H9 (cell line): ENCODE measurements at regions not wholly inside any gene's neighbourhood (a gene's known extent, or its start where the extent isn't known, plus 50 kb on each side); places are given as distances from the start of the nearest gene placed in this dataset.

Experiments used
- DNase-seq: peaks from one replicate; pipeline ENCODE4 v3.0.0-alpha.2; 2017
- H2AFZ ChIP-seq: one replicate; pipeline ENCODE4 v1.6.1; 2013; ENCODE audit warnings: mild to moderate bottlenecking, low read length, control low read depth, moderate library complexity
- H2AK5ac ChIP-seq: 2 replicates; pipeline ENCODE4 v1.6.1; 2013; ENCODE audit warnings: low read length, control low read depth, mixed read lengths; ENCODE audit not compliant: insufficient read length
- H2BK120ac ChIP-seq: one replicate; pipeline ENCODE4 v1.6.1; 2013; ENCODE audit warnings: low read depth, mild to moderate bottlenecking, low read length, control low read depth, inconsistent platforms; ENCODE audit not compliant: poor library complexity, severe bottlenecking
- H2BK12ac ChIP-seq: 2 replicates; pipeline ENCODE4 v1.6.1; 2013; ENCODE audit warnings: low read length, control low read depth, mixed read lengths, low read depth; ENCODE audit not compliant: insufficient read length
- H2BK15ac ChIP-seq: 2 replicates; pipeline ENCODE4 v1.6.1; 2013; ENCODE audit warnings: low read depth, low read length, control low read depth
- H2BK20ac ChIP-seq: one replicate; pipeline ENCODE4 v1.6.1; 2013; ENCODE audit warnings: low read depth, mild to moderate bottlenecking, low read length, control low read depth, inconsistent platforms; ENCODE audit not compliant: poor library complexity, severe bottlenecking
- H2BK5ac ChIP-seq: 2 replicates; pipeline ENCODE4 v1.6.1; 2013; ENCODE audit warnings: low read length, control low read depth, mixed read lengths; ENCODE audit not compliant: insufficient read length
- H3K14ac ChIP-seq: 2 replicates; pipeline ENCODE4 v1.6.1; 2013; ENCODE audit warnings: low read length, control low read depth; ENCODE audit not compliant: insufficient read depth
- H3K18ac ChIP-seq: 2 replicates; pipeline ENCODE4 v1.6.1; 2013; ENCODE audit warnings: low read depth, mild to moderate bottlenecking, mixed read lengths, low read length, control low read depth; ENCODE audit not compliant: insufficient read length
- H3K23ac ChIP-seq: 2 replicates; pipeline ENCODE4 v1.6.1; 2013; ENCODE audit warnings: low read length, control low read depth, mixed read lengths, low read depth; ENCODE audit not compliant: insufficient read length
- H3K23me2 ChIP-seq: 2 replicates; pipeline ENCODE4 v1.6.1; 2013; ENCODE audit warnings: low read depth, mild to moderate bottlenecking, mixed read lengths, low read length, control low read depth; ENCODE audit not compliant: insufficient read length, poor library complexity, severe bottlenecking
- H3K27ac ChIP-seq: 2 replicates; pipeline ENCODE4 v1.5.1; 2013; ENCODE audit warnings: low read length, control low read depth, mixed read lengths, low read depth; ENCODE audit not compliant: insufficient read length
- H3K27me3 ChIP-seq: 2 replicates; pipeline ENCODE4 v1.6.1; 2013; ENCODE audit warnings: low read length, control low read depth, inconsistent platforms; ENCODE audit not compliant: insufficient read depth
- H3K4ac ChIP-seq: 2 replicates; pipeline ENCODE4 v1.6.1; 2013; ENCODE audit warnings: low read depth, mild to moderate bottlenecking, control low read depth, inconsistent platforms, low read length, moderate library complexity
- H3K4me1 ChIP-seq: 2 replicates; pipeline ENCODE4 v1.6.1; 2013; ENCODE audit warnings: low read length, control low read depth, inconsistent platforms; ENCODE audit not compliant: insufficient read depth
- H3K4me2 ChIP-seq: 2 replicates; pipeline ENCODE4 v1.6.1; 2013; ENCODE audit warnings: low read length, control low read depth, mixed read lengths; ENCODE audit not compliant: insufficient read length, insufficient read depth
- H3K56ac ChIP-seq: 2 replicates; pipeline ENCODE4 v1.6.1; 2013; ENCODE audit warnings: low read depth, mild to moderate bottlenecking, mixed read lengths, low read length, control low read depth; ENCODE audit not compliant: insufficient read length
- H3K79me1 ChIP-seq: 2 replicates; pipeline ENCODE4 v1.6.1; 2013; ENCODE audit warnings: low read depth, mild to moderate bottlenecking, moderate library complexity, low read length, control low read depth, inconsistent platforms; ENCODE audit not compliant: insufficient read depth, poor library complexity, severe bottlenecking
- H3K79me2 ChIP-seq: 2 replicates; pipeline ENCODE4 v1.6.1; 2013; ENCODE audit warnings: low read length, control low read depth, inconsistent platforms; ENCODE audit not compliant: insufficient read depth
- H3K9ac ChIP-seq: 2 replicates; pipeline ENCODE4 v1.6.1; 2013; ENCODE audit warnings: low read length, control low read depth, mixed read lengths; ENCODE audit not compliant: insufficient read length; ENCODE audit errors: extremely low read depth
- H3K9me3 ChIP-seq: one replicate; pipeline ENCODE4 v1.6.1; 2013; ENCODE audit warnings: low read depth, low read length, inconsistent platforms; ENCODE audit not compliant: control insufficient read depth
- H3T11ph ChIP-seq: one replicate; pipeline ENCODE4 v1.6.1; 2013; ENCODE audit warnings: mild to moderate bottlenecking, low read length, control low read depth, inconsistent platforms
- H4K20me1 ChIP-seq: one replicate; pipeline ENCODE4 v1.6.1; 2013; ENCODE audit not compliant: control insufficient read depth, insufficient read length, insufficient read depth
- H4K5ac ChIP-seq: 2 replicates; pipeline ENCODE4 v1.6.1; 2013; ENCODE audit warnings: low read depth, mild to moderate bottlenecking, mixed read lengths, low read length, control low read depth; ENCODE audit not compliant: insufficient read length
- H4K8ac ChIP-seq: replicated peaks from 2 replicates; pipeline ENCODE4 v1.6.1; 2013; ENCODE audit warnings: low read length, control low read depth, mixed read lengths, low read depth; ENCODE audit not compliant: insufficient read length
- H4K91ac ChIP-seq: 2 replicates; pipeline ENCODE4 v1.6.1; 2013; ENCODE audit warnings: low read depth, mild to moderate bottlenecking, moderate library complexity, mixed read lengths, low read length, control low read depth; ENCODE audit not compliant: insufficient read length
- H3K27ac Mint-ChIP-seq, 3 experiments: 2 replicates in 2 of 3; 3 replicates in 1 of 3; pipeline ENCODE4 v1.8.0; 2020 to 2021; ENCODE audit warnings: mixed read lengths in 3 of 3, mild to moderate bottlenecking in 1 of 3, moderate library complexity in 1 of 3
- H3K27me3 Mint-ChIP-seq: 2 replicates; pipeline ENCODE4 v1.8.0; 2021; ENCODE audit warnings: low read depth, mild to moderate bottlenecking, moderate library complexity, mixed read lengths
- H3K36me3 Mint-ChIP-seq, 3 experiments: 2 replicates in 2 of 3; 3 replicates in 1 of 3; pipeline ENCODE4 v1.8.0; 2020 to 2021; ENCODE audit warnings: low read depth in 3 of 3, mixed read lengths in 3 of 3; ENCODE audit not compliant: insufficient read depth in 1 of 3
- H3K4me1 Mint-ChIP-seq, 2 experiments: 2 replicates each; pipeline ENCODE4 v1.8.0; 2020; ENCODE audit warnings: mixed read lengths in 2 of 2
- H3K4me3 Mint-ChIP-seq, 2 experiments: 2 replicates in 1 of 2; 3 replicates in 1 of 2; pipeline ENCODE4 v1.8.0; 2020 to 2021; ENCODE audit warnings: mild to moderate bottlenecking in 2 of 2, mixed read lengths in 2 of 2, moderate library complexity in 1 of 2
- H3K9me3 Mint-ChIP-seq, 2 experiments: 2 replicates in 1 of 2; 3 replicates in 1 of 2; pipeline ENCODE4 v1.8.0; 2020; ENCODE audit warnings: mild to moderate bottlenecking in 2 of 2, mixed read lengths in 2 of 2, moderate library complexity in 1 of 2
- TF ChIP-seq, protein P1 (sequence below): fragments of 200-600 bp; sonication (generic); conservative IDR thresholded peaks from 3 replicates; pipeline ENCODE4 v1.8.0; 2021; ENCODE audit warnings: antibody characterized with exemption, mild to moderate bottlenecking

GRCh38 chr4:108547682-108548081 lies 72.7 kb upstream of the RPL34 start:
- Histone ChIP-seq H4K91ac (no peak overlapping the region), H2BK5ac (no peak overlapping the region), H3T11ph (no peak overlapping the region), H3K23ac (no peak overlapping the region), H3K4me2 (no peak overlapping the region), H3K9ac (no peak overlapping the region), H2BK15ac (no peak overlapping the region), H4K5ac (no peak overlapping the region), H3K4me1 (no peaks in the 10 kb centered on the region), H3K56ac (no peak overlapping the region), H2BK12ac (no peak overlapping the region), H3K14ac (no peak overlapping the region), H3K79me1 (no peaks in the 10 kb centered on the region), H3K9me3 (no peaks in the 10 kb centered on the region), H3K23me2 (no peaks in the 10 kb centered on the region), H4K8ac (no peak overlapping the region), H3K79me2 (no peaks in the 10 kb centered on the region), H4K20me1 (no peaks in the 10 kb centered on the region), H3K4ac (no peak overlapping the region), H2AK5ac (no peak overlapping the region), H3K27ac (no peak overlapping the region), H3K27me3 (no peaks in the 10 kb centered on the region), H3K18ac (no peak overlapping the region), H2BK20ac (no peak overlapping the region), H2AFZ (no peak overlapping the region), H2BK120ac (no peak overlapping the region)
- no peak for DNase-seq
- H3K4me3 Mint-ChIP-seq: no peak overlapping the region
- no peaks in the 10 kb centered on the region for H3K4me1 Mint-ChIP-seq
- no peaks in the 10 kb centered on the region; a peak in 1 of 7 replicates for H3K36me3 Mint-ChIP-seq
- H3K27ac Mint-ChIP-seq: no peak overlapping the region
- H3K27me3 Mint-ChIP-seq: peaks cover 2% of the 10 kb centered on the region; the same call in 1 of the 2 replicates
- H3K9me3 Mint-ChIP-seq: peaks cover 5 to 12% of the 10 kb centered on the region in 2 experiments; a peak in 4 of 5 replicates
- TF ChIP-seq, protein P1, sequence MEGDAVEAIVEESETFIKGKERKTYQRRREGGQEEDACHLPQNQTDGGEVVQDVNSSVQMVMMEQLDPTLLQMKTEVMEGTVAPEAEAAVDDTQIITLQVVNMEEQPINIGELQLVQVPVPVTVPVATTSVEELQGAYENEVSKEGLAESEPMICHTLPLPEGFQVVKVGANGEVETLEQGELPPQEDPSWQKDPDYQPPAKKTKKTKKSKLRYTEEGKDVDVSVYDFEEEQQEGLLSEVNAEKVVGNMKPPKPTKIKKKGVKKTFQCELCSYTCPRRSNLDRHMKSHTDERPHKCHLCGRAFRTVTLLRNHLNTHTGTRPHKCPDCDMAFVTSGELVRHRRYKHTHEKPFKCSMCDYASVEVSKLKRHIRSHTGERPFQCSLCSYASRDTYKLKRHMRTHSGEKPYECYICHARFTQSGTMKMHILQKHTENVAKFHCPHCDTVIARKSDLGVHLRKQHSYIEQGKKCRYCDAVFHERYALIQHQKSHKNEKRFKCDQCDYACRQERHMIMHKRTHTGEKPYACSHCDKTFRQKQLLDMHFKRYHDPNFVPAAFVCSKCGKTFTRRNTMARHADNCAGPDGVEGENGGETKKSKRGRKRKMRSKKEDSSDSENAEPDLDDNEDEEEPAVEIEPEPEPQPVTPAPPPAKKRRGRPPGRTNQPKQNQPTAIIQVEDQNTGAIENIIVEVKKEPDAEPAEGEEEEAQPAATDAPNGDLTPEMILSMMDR: no peak
